ENCODE measurements at regions not wholly inside any gene's neighbourhood (a gene's known extent, or its start where the extent isn't known, plus 50 kb on each side); places are given as distances from the start of the nearest gene placed in this dataset.

- no peak for DNase-seq
Observed at GRCh38 chr4:45638641-45639040, 485.2 kb downstream of the GABRG1 start.

GRCh38 chr4:45636175-45636574 is 487.7 kb downstream of the GABRG1 start:
- DNase-seq = no peak

GRCh38 chr4:45629717-45630116 is 494.1 kb downstream of the GABRG1 start:
- no peak for DNase-seq

GRCh38 chr4:45621971-45622370 is 501.9 kb downstream of the GABRG1 start:
- no peak for DNase-seq

- DNase-seq = no peak
Observed at GRCh38 chr4:45620808-45621207, 503.0 kb downstream of the GABRG1 start.

- no peak for DNase-seq
Observed at GRCh38 chr4:45596379-45597101, 527.3 kb downstream of the GABRG1 start.

- no peak for DNase-seq
Observed at GRCh38 chr4:45580334-45580733, 543.5 kb downstream of the GABRG1 start.

GRCh38 chr4:45578874-45579273 is 545.0 kb downstream of the GABRG1 start:
- DNase-seq = no peak

- no peak for DNase-seq
Observed at GRCh38 chr4:45576275-45576674, 547.6 kb downstream of the GABRG1 start.

- no peak for DNase-seq
Observed at GRCh38 chr4:45569619-45570018, 554.2 kb downstream of the GABRG1 start.

GRCh38 chr4:45568694-45569093 is 555.2 kb downstream of the GABRG1 start:
- DNase-seq = no peak

- no peak for DNase-seq
Observed at GRCh38 chr4:45566896-45567603, 556.8 kb downstream of the GABRG1 start.

- no peak for DNase-seq
Observed at GRCh38 chr4:45554423-45554822, 569.4 kb downstream of the GABRG1 start.

- no peak for DNase-seq
Observed at GRCh38 chr4:45550766-45551366, 573.0 kb downstream of the GABRG1 start.

GRCh38 chr4:45539142-45539814 is 584.6 kb downstream of the GABRG1 start:
- no peak for DNase-seq

- no peak for DNase-seq
Observed at GRCh38 chr4:45530498-45530897, 593.4 kb downstream of the GABRG1 start.

- no peak for DNase-seq
Observed at GRCh38 chr4:45527160-45527559, 596.7 kb downstream of the GABRG1 start.

GRCh38 chr4:45518832-45519231 is 605.0 kb downstream of the GABRG1 start:
- no peak for DNase-seq

GRCh38 chr4:45502471-45502870 is 621.4 kb downstream of the GABRG1 start:
- DNase-seq = no peak

GRCh38 chr4:45484740-45485139 is 639.1 kb downstream of the GABRG1 start:
- DNase-seq = no peak

- no peak for DNase-seq
Observed at GRCh38 chr4:45482346-45482745, 641.5 kb downstream of the GABRG1 start.

GRCh38 chr4:45477311-45477733 is 646.5 kb downstream of the GABRG1 start:
- no peak for DNase-seq

- DNase-seq = no peak
Observed at GRCh38 chr4:45475548-45475947, 648.3 kb downstream of the GABRG1 start.

GRCh38 chr4:45472490-45472889 is 651.4 kb downstream of the GABRG1 start:
- no peak for DNase-seq

All from NCI-H2029 (cell line).